Lower lobe of right lung (tissue), 2 donors: ENCODE measurements at regions not wholly inside any gene's neighbourhood (a gene's known extent, or its start where the extent isn't known, plus 50 kb on each side); places are given as distances from the start of the nearest gene placed in this dataset.

Experiments
- ATAC-seq, 2 donors: fragments of 200-7000 bp; cut with Tn5 transposase; one replicate each; pipeline ENCODE4 v1.9.1; 2020 to 2022; ENCODE audit warnings: mild to moderate bottlenecking in 2 of 2, moderate library complexity in 2 of 2
- DNase-seq: peaks from one replicate; pipeline ENCODE4 v3.0.0-alpha.2; 2020
- H3K27ac ChIP-seq: fragments of 200-600 bp; one replicate; pipeline ENCODE4 v1.8.0; 2022
- H3K27me3 ChIP-seq: fragments of 200-600 bp; one replicate; pipeline ENCODE4 v1.8.0; 2022; ENCODE audit warnings: low read depth
- H3K36me3 ChIP-seq: fragments of 200-600 bp; one replicate; pipeline ENCODE4 v1.8.0; 2022; ENCODE audit warnings: mild to moderate bottlenecking
- H3K4me1 ChIP-seq: fragments of 200-600 bp; one replicate; pipeline ENCODE4 v1.8.0; 2022
- H3K4me3 ChIP-seq: fragments of 200-600 bp; one replicate; pipeline ENCODE4 v1.8.0; 2022; ENCODE audit warnings: mild to moderate bottlenecking
- H3K9me3 ChIP-seq: fragments of 200-600 bp; one replicate; pipeline ENCODE4 v1.8.0; 2022
- CTCF ChIP-seq: fragments of 200-600 bp; IDR thresholded peaks from one replicate; pipeline ENCODE4 v1.8.0; 2022; ENCODE audit warnings: antibody characterized with exemption, mild to moderate bottlenecking
- intact Hi-C: fragments of 100-400 bp; cut with DNase I; formaldehyde crosslinking; loops from one replicate; pipeline ENCODE4 v1.11.0; 2022
- donor health status: DM: no; HTN: yes; CAD: no; lungs with severe emphysema.

- intact Hi-C loops, result no loop called here
- H3K27me3 ChIP-seq, result no peaks in the 10 kb centered on the region
- H3K27ac ChIP-seq, result no peak overlapping the region
- no peaks in the 10 kb centered on the region for H3K9me3 ChIP-seq
- no peaks in the 10 kb centered on the region for H3K4me1 ChIP-seq
- TF ChIP-seq CTCF, result no peak
- H3K36me3 ChIP-seq, result no peaks in the 10 kb centered on the region
- ATAC-seq, result no peak
- no peak for DNase-seq
- no peak overlapping the region for H3K4me3 ChIP-seq
These were observed 511.7 kb downstream of the BNC2 start for GRCh38 chr9:16358751-16359150.
